ENCODE measurements at regions not wholly inside any gene's neighbourhood (a gene's known extent, or its start where the extent isn't known, plus 50 kb on each side); places are given as distances from the start of the nearest gene placed in this dataset.
"Not testable (repeated sequence)": the region's sequence is repeated elsewhere in the genome, so short reads cannot be mapped to it uniquely, and the experiment has no call there.

DNA sequence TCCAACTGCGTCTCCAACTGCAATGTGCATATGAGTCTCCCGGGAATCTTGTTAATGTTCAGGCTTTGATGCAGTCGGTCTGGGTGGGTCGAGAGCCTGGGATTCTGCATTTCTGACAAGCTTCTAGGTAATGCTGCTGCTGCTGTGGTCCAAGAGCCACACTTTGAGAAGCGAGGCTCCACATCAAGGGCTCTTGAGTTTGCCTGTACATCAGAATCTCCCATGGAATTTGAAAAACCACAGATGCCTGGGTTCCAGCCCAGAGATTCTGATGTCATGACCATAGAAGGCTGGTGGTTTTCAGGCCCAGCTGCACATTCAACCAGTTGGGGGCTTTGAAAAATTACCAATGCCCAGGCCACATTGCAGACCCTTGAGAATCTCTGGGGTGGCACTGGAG, 93.9 kb upstream of the TARDBP start:
- TF ChIP-seq POLR2A (IDR thresholded peaks at IDR 0.05) (no peak), POLR2AphosphoS5 (IDR thresholded peaks at IDR 0.05; ENCODE audit: insufficient read depth in 1 of 2, low read depth in 1 of 2) (no peak)
- TF ChIP-seq, protein P1, sequence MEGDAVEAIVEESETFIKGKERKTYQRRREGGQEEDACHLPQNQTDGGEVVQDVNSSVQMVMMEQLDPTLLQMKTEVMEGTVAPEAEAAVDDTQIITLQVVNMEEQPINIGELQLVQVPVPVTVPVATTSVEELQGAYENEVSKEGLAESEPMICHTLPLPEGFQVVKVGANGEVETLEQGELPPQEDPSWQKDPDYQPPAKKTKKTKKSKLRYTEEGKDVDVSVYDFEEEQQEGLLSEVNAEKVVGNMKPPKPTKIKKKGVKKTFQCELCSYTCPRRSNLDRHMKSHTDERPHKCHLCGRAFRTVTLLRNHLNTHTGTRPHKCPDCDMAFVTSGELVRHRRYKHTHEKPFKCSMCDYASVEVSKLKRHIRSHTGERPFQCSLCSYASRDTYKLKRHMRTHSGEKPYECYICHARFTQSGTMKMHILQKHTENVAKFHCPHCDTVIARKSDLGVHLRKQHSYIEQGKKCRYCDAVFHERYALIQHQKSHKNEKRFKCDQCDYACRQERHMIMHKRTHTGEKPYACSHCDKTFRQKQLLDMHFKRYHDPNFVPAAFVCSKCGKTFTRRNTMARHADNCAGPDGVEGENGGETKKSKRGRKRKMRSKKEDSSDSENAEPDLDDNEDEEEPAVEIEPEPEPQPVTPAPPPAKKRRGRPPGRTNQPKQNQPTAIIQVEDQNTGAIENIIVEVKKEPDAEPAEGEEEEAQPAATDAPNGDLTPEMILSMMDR (IDR thresholded peaks at IDR 0.05): no peak
- Histone ChIP-seq H3K4me3 (no peak overlapping the region), H3K27ac (no peak overlapping the region), H3K36me3 (no peaks in the 10 kb centered on the region), H3K27me3 (no peaks in the 10 kb centered on the region), H3K4me1 (no peaks in the 10 kb centered on the region), H3K9me3 (no peaks in the 10 kb centered on the region)
- no peak for DNase-seq (ENCODE audit: extremely low spot score in 2 of 2)
- intact Hi-C loops (cut with DNase I): no loop called here

DNA sequence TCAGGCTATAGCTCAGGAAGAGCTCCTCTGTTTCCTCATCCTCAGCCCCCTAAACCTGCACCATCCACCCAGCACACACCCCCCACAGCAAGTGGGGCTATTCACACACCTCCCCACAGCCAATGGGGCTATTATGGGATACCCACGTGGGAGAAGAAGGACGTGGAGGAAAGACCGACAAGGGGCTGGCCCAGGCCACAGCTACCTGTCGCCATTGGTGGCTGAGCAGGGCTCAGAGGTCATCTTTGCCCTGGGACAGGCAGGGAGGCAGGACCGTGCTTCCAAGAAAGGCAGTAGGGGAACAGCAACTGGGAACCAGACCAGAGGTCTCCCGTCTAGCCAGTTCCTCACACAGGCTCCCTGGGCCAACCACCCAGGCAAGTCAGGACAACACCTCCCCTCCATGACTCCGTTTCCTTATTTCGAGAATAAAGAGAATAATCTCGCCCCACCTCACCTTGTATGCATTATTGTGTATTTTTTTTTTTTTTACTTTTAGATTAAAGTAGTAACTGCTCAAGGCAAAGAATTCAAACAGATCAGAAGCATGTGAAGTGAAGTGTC, 92.3 kb upstream of the TARDBP start:
- intact Hi-C loops (cut with DNase I): no loop called here
- no peaks in the 10 kb centered on the region for H3K36me3 ChIP-seq
- H3K27ac ChIP-seq: no peak overlapping the region

DNA sequence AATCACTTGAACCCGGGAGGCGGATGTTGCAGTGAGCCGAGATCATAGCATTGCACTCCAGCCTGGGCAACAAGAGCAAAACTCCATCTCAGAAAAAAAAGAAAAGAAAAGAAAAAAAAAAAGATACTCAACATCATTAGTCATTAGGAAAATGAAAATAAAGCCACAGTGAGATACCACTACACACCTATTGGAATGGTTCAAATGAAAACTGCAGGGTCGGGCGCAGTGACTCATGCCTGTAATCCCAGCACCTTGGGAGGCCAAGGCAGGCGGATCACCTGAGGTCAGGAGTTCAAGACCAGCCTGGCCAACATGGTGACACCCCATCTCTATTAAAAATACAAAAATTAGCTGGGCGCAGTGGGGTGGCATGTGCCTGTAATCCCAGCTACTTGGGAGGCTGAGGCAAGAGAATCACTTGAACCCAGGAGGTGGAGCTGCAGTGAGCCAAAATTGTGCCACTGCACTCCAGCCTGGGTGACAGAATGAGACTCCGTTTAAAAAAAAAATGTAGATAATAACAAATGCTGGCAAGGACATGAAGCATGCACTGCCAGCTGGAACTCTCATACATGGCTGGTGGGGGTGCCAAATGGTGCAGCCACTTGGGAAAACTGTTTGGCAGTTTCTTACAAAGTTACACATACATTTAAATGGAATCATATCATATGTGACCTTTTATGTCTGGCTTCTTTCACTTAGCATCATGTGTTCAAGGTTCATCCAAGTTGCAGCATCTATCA, 90.0 kb upstream of the TARDBP start:
- H3K27me3 ChIP-seq; H3K4me3 ChIP-seq; intact Hi-C loops (cut with DNase I); H3K9me3 ChIP-seq; H3K36me3 ChIP-seq; H3K4me1 ChIP-seq; DNase-seq (ENCODE audit: extremely low spot score in 2 of 2); H3K27ac ChIP-seq: not testable (repeated sequence)

More for the DNA sequence above, 92.3 kb upstream of the TARDBP start:
- no peaks in the 10 kb centered on the region for H3K27me3 ChIP-seq
- no peaks in the 10 kb centered on the region for H3K9me3 ChIP-seq
- H3K4me1 ChIP-seq: no peaks in the 10 kb centered on the region
- no peak for DNase-seq (ENCODE audit: extremely low spot score in 2 of 2)
- H3K4me3 ChIP-seq: no peak overlapping the region
- TF ChIP-seq, protein P1 (IDR thresholded peaks at IDR 0.05): no peak
- no peak for TF ChIP-seq POLR2A (IDR thresholded peaks at IDR 0.05)
- no peak for TF ChIP-seq POLR2AphosphoS5 (IDR thresholded peaks at IDR 0.05; ENCODE audit: insufficient read depth in 1 of 2, low read depth in 1 of 2)

DNA sequence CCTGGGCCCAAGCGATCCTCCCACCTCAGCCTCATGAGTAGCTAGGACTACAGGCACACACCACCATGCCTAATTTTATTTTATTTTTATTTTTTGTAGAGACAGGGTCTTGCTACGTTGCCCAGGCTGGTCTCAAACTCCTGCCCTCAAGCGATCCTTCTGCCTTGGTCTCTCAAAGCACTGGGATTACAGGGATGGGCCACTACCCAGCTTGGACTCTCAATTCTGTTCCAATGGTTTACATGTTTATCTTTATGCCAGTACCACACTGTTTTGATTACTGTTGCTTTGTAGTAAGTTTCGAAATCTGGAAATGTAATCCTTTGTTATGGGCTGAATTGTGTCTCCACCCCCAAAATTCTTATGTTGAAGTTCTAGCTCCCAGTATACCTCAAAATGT, 88.4 kb upstream of the TARDBP start:
- TF ChIP-seq, protein P1 (IDR thresholded peaks at IDR 0.05): no peak
- TF ChIP-seq POLR2AphosphoS5 (IDR thresholded peaks at IDR 0.05; ENCODE audit: insufficient read depth in 1 of 2, low read depth in 1 of 2) (no peak), POLR2A (IDR thresholded peaks at IDR 0.05) (no peak)
- Histone ChIP-seq H3K27me3 (no peaks in the 10 kb centered on the region), H3K36me3 (no peaks in the 10 kb centered on the region), H3K9me3 (peaks cover 8% of the 10 kb centered on the region), H3K4me1 (no peaks in the 10 kb centered on the region), H3K27ac (no peak overlapping the region), H3K4me3 (no peak overlapping the region)
- no peak for DNase-seq (ENCODE audit: extremely low spot score in 2 of 2)
- intact Hi-C loops (cut with DNase I): no loop called here

DNA sequence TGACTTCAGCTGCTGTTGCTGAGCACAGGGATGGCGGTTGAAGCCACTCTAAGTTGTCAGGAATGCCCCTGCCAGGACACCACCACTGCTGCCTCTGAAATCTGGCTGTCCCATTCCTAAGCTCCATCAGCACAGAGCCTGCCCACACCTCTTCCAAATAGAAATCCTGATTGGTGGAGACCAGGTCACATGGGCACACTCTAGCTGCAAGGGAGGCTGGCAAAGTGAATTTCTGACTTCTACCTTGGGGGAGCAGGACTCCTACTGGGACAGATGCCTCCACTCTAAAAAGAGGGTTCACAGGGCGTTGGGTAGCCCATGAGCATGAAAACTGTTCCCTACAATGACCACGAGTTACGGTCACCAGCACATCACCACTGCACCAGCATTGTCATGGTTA, 83.8 kb upstream of the TARDBP start:
- Histone ChIP-seq H3K4me1 (no peaks in the 10 kb centered on the region), H3K27ac (no peak overlapping the region), H3K9me3 (peaks cover 9% of the 10 kb centered on the region), H3K27me3 (no peaks in the 10 kb centered on the region), H3K36me3 (no peaks in the 10 kb centered on the region), H3K4me3 (no peak overlapping the region)
- intact Hi-C loops (cut with DNase I): no loop called here
- TF ChIP-seq, protein P1 (IDR thresholded peaks at IDR 0.05): no peak
- no peak for TF ChIP-seq POLR2AphosphoS5 (IDR thresholded peaks at IDR 0.05; ENCODE audit: insufficient read depth in 1 of 2, low read depth in 1 of 2)
- TF ChIP-seq POLR2A (IDR thresholded peaks at IDR 0.05): no peak
- DNase-seq (ENCODE audit: extremely low spot score in 2 of 2): no peak

Data from vagina (tissue), 2 donors.